LHCN-M2 (cell line): ENCODE measurements at regions not wholly inside any gene's neighbourhood (a gene's known extent, or its start where the extent isn't known, plus 50 kb on each side); places are given as distances from the start of the nearest gene placed in this dataset.
"Not testable (repeated sequence)": the region's sequence is repeated elsewhere in the genome, so short reads cannot be mapped to it uniquely, and the experiment has no call there.

Experiments used
- DNase-seq: peaks from one replicate; pipeline ENCODE4 v3.0.0-alpha.2; 2012; ENCODE audit warnings: low read depth

- peak; percentile 5 for DNase-seq
These were observed 1194.3 kb upstream of the CELF2 start for GRCh38 chr10:9823268-9823930.

- DNase-seq, result no peak
These were observed 1193.0 kb upstream of the CELF2 start for GRCh38 chr10:9824631-9825071.

- no peak for DNase-seq
These were observed 1192.1 kb upstream of the CELF2 start for GRCh38 chr10:9825491-9826018.

GRCh38 chr10:9828110-9828509, 1189.6 kb upstream of the CELF2 start:
- DNase-seq, result no peak

- DNase-seq, result no peak
These were observed 1183.7 kb upstream of the CELF2 start for GRCh38 chr10:9833942-9834341.

- DNase-seq, result no peak
These were observed 1183.2 kb upstream of the CELF2 start for GRCh38 chr10:9834434-9834833.

- DNase-seq, result no peak
These were observed 1172.6 kb upstream of the CELF2 start for GRCh38 chr10:9845075-9845474.

GRCh38 chr10:9848278-9848677, 1169.4 kb upstream of the CELF2 start:
- DNase-seq, result no peak

- peak; percentile 50 for DNase-seq
These were observed 1168.7 kb upstream of the CELF2 start for GRCh38 chr10:9848981-9849380.

- DNase-seq, result no peak
These were observed 1167.3 kb upstream of the CELF2 start for GRCh38 chr10:9850415-9850814.

GRCh38 chr10:9851808-9852207, 1165.9 kb upstream of the CELF2 start:
- no peak for DNase-seq

- DNase-seq, result no peak
These were observed 1164.0 kb upstream of the CELF2 start for GRCh38 chr10:9853405-9854355.

- not testable (repeated sequence) for DNase-seq
These were observed 1162.2 kb upstream of the CELF2 start for GRCh38 chr10:9855451-9855850.

- peak; percentile 14 for DNase-seq
These were observed 1158.9 kb upstream of the CELF2 start for GRCh38 chr10:9858816-9859215.

- DNase-seq, result no peak
These were observed 1157.6 kb upstream of the CELF2 start for GRCh38 chr10:9860045-9860444.

- DNase-seq, result no peak
These were observed 1154.0 kb upstream of the CELF2 start for GRCh38 chr10:9863559-9864121.

- DNase-seq, result no peak
These were observed 1149.2 kb upstream of the CELF2 start for GRCh38 chr10:9868499-9868898.

GRCh38 chr10:9869205-9869604, 1148.5 kb upstream of the CELF2 start:
- no peak for DNase-seq

GRCh38 chr10:9869606-9870176, 1148.0 kb upstream of the CELF2 start:
- no peak for DNase-seq

- no peak for DNase-seq
These were observed 1142.3 kb upstream of the CELF2 start for GRCh38 chr10:9875353-9875752.

- no peak for DNase-seq
These were observed 1139.7 kb upstream of the CELF2 start for GRCh38 chr10:9877978-9878377.

GRCh38 chr10:9878383-9878782, 1139.3 kb upstream of the CELF2 start:
- DNase-seq, result no peak
